Vagina (tissue), 2 donors: ENCODE measurements at regions not wholly inside any gene's neighbourhood (a gene's known extent, or its start where the extent isn't known, plus 50 kb on each side); places are given as distances from the start of the nearest gene placed in this dataset.

Source experiments
- CTCF ChIP-seq, 3 experiments: fragments of 450-650 bp in 2 of 3; fragments of 200-600 bp in 1 of 3; sonication (generic) in 1 of 3; IDR thresholded peaks; one replicate each; pipeline ENCODE4 v1.5.1; 2017 to 2019; ENCODE audit warnings: antibody characterized with exemption in 3 of 3, mild to moderate bottlenecking in 2 of 3, moderate library complexity in 2 of 3
- POLR2A ChIP-seq, 2 donors: fragments of 450-650 bp; IDR thresholded peaks; one replicate each; pipeline ENCODE4 v1.6.1; 2017; ENCODE audit warnings: antibody characterized with exemption in 2 of 2, mild to moderate bottlenecking in 2 of 2, moderate library complexity in 2 of 2
- POLR2AphosphoS5 ChIP-seq, 2 donors: sonication (generic); formaldehyde crosslinking; IDR thresholded peaks; one replicate each; pipeline ENCODE4 v1.9.0; 2017; ENCODE audit warnings: antibody characterized with exemption in 2 of 2, mild to moderate bottlenecking in 2 of 2, low read depth in 1 of 2; ENCODE audit not compliant: insufficient read depth in 1 of 2

GRCh38 chr3:21955406-21955805, 204.4 kb upstream of the ZNF385D start:
- TF ChIP-seq POLR2AphosphoS5 (IDR thresholded peaks at IDR 0.05; ENCODE audit: insufficient read depth in 1 of 2, low read depth in 1 of 2) (no peak), CTCF (IDR thresholded peaks at IDR 0.05) (no peak), POLR2A (IDR thresholded peaks at IDR 0.05) (no peak)
